Sciatic nerve (tissue), 2 donors: ENCODE measurements at regions not wholly inside any gene's neighbourhood (a gene's known extent, or its start where the extent isn't known, plus 50 kb on each side); places are given as distances from the start of the nearest gene placed in this dataset.

Experiments used
- ATAC-seq: fragments of 200-7000 bp; cut with Tn5 transposase; one replicate; pipeline ENCODE4 v1.9.1; 2020; ENCODE audit warnings: mild to moderate bottlenecking, moderate library complexity
- DNase-seq: peaks from one replicate; pipeline ENCODE4 v3.0.0-alpha.2; 2020; ENCODE audit warnings: low spot score
- intact Hi-C: fragments of 100-400 bp; cut with DNase I; formaldehyde crosslinking; loops from one replicate; pipeline ENCODE4 v1.14.2; 2022
- donor health status: DM: no; HTN: no; CAD: no.
- donor health status: DM: no; HTN: no; CAD: no.

DNA sequence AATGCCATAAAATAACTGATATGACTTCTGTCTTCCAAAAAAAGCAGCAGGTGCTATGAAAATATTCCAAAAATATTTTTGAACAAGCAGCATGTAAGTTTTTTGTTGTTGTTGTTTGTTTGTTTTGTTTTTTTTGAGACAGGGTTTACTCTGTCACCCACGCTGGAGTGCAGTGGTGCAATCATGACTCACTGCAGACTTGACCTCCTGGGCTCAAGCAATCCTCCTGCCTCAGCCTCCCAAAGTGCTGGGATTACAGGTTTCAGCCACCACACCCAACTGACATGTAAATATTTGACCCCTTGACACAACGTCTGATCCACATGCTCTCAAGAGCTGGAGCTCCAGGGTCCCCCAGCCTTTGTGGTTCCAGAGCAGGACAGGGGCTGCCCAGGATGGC is 98.4 kb downstream of the LITAF start:
- ATAC-seq (no peak), DNase-seq (no peak)
- intact Hi-C loops, result no loop called here

DNA sequence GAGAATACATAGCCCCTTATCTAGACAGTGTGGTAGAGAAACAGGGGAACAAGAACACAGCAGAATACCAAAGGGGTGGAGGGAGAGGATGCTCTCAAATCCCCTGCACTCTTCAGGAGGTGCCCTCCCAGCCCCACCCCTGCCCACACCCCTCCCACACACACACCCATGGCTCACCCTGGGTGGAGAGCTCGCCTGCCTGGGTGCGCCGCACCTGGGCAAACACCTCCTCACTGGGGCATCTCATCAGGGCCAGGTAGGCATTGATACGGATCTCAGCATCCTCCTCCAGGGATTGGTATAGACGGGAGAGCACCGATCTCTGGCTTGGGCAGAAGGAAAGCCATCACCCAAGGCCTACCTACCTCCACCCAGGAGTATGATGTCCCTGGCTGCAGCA is 95.2 kb downstream of the LITAF start:
- DNase-seq (no peak), ATAC-seq (no peak)
- intact Hi-C loops, result no loop called here

DNA sequence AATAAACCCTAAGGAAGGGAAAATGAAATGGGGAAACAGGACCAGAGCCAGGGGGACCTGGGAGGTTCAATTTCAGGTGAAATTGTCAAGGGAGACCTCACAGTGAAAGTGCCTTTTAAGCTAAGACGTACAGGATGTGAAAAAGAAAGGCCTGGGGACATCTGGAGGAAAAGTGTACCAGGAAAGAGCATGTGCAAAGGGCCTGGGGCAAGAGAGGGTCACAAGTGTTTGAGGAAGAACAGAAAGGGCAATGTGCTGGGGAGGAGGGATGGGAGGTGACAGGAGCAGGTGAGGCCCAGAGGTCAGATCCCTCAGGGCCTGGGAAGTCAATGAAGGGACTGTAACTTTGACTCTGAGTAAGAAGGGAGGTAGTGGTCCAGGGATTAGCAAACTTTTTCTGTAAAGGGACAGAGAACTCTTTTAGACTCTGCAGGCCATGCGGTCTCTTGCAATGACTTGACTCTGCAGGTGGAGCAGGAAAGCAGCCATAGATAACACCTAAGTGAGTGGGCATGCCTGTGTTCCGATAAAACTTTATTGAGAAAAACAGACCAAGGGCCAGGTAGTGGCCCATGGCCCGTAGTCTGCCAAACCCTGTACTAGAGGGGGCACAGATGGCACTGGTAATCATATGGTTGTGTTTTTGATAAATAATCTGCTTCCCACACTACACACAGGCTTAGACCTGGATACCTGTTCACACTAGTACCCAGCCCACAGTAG is 93.8 kb downstream of the LITAF start:
- intact Hi-C loops, result no loop called here
- ATAC-seq (no peak), DNase-seq (no peak)

DNA sequence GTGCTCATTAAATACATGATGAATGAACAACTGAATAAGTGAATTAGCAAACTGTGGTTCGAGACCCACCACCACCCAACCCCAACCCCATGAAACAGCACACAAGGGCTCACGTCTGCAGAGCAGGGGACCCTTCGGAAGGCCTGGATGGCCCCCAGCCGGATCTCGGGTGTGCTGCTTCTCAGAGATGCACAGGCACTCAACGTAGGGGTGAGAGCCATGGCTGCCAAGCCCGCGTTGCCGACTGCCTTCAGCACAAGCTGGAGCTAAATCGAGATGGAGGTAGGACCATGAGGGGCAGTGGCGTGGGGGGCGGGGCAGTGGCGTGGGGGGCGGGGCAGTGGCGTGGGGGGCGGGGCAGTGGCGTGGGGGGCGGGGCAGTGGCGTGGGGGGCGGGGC is 93.2 kb downstream of the LITAF start:
- DNase-seq (no peak), ATAC-seq (no peak)
- intact Hi-C loops, result no loop called here

DNA sequence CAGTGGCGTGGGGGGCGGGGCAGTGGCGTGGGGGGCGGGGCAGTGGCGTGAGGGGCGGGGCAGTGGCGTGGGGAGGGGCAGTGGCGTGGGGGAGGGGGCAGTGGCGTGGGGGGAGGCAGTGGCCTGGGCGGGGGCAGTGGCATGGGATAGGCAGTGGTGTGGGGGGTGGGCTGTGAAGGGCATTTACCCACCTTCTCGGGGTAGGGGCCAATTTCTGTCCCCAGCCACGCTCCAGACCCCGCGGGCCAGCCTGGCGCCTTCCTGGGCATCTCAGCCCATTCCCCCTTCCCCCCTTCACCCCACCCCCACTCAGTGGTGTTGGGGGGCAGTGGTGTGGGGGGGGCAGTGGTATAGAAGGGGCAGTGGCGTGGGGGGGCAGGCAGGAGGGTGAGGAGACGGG is 92.7 kb downstream of the LITAF start:
- intact Hi-C loops, result no loop called here
- ATAC-seq, result no peak
- no peak for DNase-seq

DNA sequence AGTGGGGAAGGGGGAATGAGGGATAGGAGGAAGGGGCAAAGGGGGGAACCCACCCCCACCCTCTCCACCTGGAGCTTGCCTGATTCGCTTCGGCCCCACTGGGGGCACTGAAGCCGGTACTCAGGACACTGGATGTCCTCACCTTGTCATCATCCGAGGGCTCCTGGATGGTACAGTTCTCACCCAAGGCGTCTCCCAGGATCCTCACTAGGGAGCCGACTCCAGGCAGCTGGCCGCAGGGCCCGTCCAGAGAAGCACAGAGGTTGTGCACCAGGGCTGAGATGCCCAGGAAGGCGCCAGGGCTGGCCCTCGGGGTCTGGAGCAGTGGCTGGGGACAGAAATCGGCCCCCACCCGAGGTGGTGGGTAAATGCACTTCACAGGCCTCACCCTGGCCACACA is 92.3 kb downstream of the LITAF start:
- DNase-seq (no peak), ATAC-seq (no peak)
- intact Hi-C loops, result no loop called here

DNA sequence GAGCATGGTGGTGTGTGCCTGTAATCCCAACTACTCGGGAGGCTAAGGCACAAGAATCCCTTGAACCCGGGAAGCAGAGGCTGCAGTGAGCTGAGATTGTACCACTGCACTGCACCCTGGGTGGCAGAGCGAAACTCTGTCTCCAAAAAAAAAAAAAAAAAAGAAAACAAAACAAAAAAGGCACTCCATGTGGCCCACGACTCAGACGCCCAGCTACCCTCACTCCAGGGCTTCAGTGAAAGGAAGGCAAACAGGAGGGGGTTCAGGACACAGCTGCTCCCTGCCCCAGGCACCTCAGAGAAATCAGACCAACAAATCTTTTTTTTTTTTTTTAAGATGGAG is 91.7 kb downstream of the LITAF start:
- no peak for DNase-seq
- no peak for ATAC-seq
- intact Hi-C loops, result no loop called here
